Type B pancreatic cell (in vitro differentiated cells): ENCODE measurements at regions not wholly inside any gene's neighbourhood (a gene's known extent, or its start where the extent isn't known, plus 50 kb on each side); places are given as distances from the start of the nearest gene placed in this dataset.
A peak's percentile ranks its signal among the peaks of the same experiment; 100 is the strongest.

ENCODE experiments used
- DNase-seq: peaks from one replicate; pipeline ENCODE4 v3.0.0; 2021; ENCODE audit warnings: mixed read lengths; ENCODE audit not compliant: unreplicated experiment; ENCODE audit errors: extremely low spot score
- H3K27ac Mint-ChIP-seq: 2 replicates; pipeline ENCODE4 v1.8.0; 2021; ENCODE audit warnings: mild to moderate bottlenecking, mixed read lengths
- H3K27me3 Mint-ChIP-seq: 2 replicates; pipeline ENCODE4 v1.8.0; 2021; ENCODE audit warnings: mixed read lengths
- H3K36me3 Mint-ChIP-seq: 2 replicates; pipeline ENCODE4 v1.8.0; 2021; ENCODE audit warnings: mixed read lengths
- H3K4me1 Mint-ChIP-seq: one replicate; pipeline ENCODE4 v1.8.0; 2021; ENCODE audit warnings: mixed read lengths; ENCODE audit not compliant: unreplicated experiment
- H3K4me3 Mint-ChIP-seq: 2 replicates; pipeline ENCODE4 v1.8.0; 2021; ENCODE audit warnings: mild to moderate bottlenecking, mixed read lengths
- H3K9me3 Mint-ChIP-seq: 2 replicates; pipeline ENCODE4 v1.8.0; 2021; ENCODE audit warnings: mixed read lengths
- CTCF ChIP-seq: fragments of 200-600 bp; sonication (generic); conservative IDR thresholded peaks from 2 replicates; pipeline ENCODE4 v1.5.0; 2021; ENCODE audit warnings: antibody characterized with exemption, mild to moderate bottlenecking

- no peak overlapping the region for H3K27ac Mint-ChIP-seq
- H3K9me3 Mint-ChIP-seq: no peaks in the 10 kb centered on the region
- H3K27me3 Mint-ChIP-seq: no peaks in the 10 kb centered on the region
- peaks cover 14% of the 10 kb centered on the region for H3K4me1 Mint-ChIP-seq
- DNase-seq: no peak
- no peak for TF ChIP-seq CTCF
- no peak overlapping the region for H3K4me3 Mint-ChIP-seq
- H3K36me3 Mint-ChIP-seq: no peaks in the 10 kb centered on the region
Measured at GRCh38 chr20:60803335-60804055, 448.6 kb upstream of the CDH4 start.

- peaks cover 14% of the 10 kb centered on the region for H3K4me1 Mint-ChIP-seq
- peak overlapping the region; percentile 79 for H3K4me3 Mint-ChIP-seq
Measured at GRCh38 chr20:60804240-60804917, 447.7 kb upstream of the CDH4 start.

GRCh38 chr20:60804918-60805630 is 447.0 kb upstream of the CDH4 start:
- H3K27ac Mint-ChIP-seq: peak overlapping the region; percentile 73
- H3K4me1 Mint-ChIP-seq: peaks cover 14% of the 10 kb centered on the region
- H3K4me3 Mint-ChIP-seq: peak overlapping the region; percentile 79
- H3K36me3 Mint-ChIP-seq: no peaks in the 10 kb centered on the region
- H3K9me3 Mint-ChIP-seq: no peaks in the 10 kb centered on the region
- DNase-seq: no peak
- H3K27me3 Mint-ChIP-seq: no peaks in the 10 kb centered on the region
- TF ChIP-seq CTCF: no peak

More at GRCh38 chr20:60804240-60804917, 447.7 kb upstream of the CDH4 start:
- TF ChIP-seq CTCF: no peak
- Mint-ChIP-seq H3K9me3 (no peaks in the 10 kb centered on the region), H3K27ac (peak overlapping the region; percentile 73), H3K27me3 (no peaks in the 10 kb centered on the region), H3K36me3 (no peaks in the 10 kb centered on the region)
- no peak for DNase-seq

- TF ChIP-seq CTCF: no peak
- no peak for DNase-seq
- Mint-ChIP-seq H3K27me3 (peaks cover 6% of the 10 kb centered on the region), H3K4me3 (no peak overlapping the region), H3K36me3 (no peaks in the 10 kb centered on the region), H3K4me1 (peaks cover 14% of the 10 kb centered on the region), H3K27ac (no peak overlapping the region), H3K9me3 (peaks cover 6% of the 10 kb centered on the region)
Measured at GRCh38 chr20:60806354-60806753, 445.7 kb upstream of the CDH4 start.

- H3K36me3 Mint-ChIP-seq: no peaks in the 10 kb centered on the region
- H3K27ac Mint-ChIP-seq: no peak overlapping the region
- peaks cover 10% of the 10 kb centered on the region for H3K27me3 Mint-ChIP-seq
- no peak for DNase-seq
- H3K9me3 Mint-ChIP-seq: peaks cover 8% of the 10 kb centered on the region
- TF ChIP-seq CTCF: no peak
- no peak overlapping the region for H3K4me3 Mint-ChIP-seq
- H3K4me1 Mint-ChIP-seq: peaks cover 14% of the 10 kb centered on the region
Measured at GRCh38 chr20:60806824-60807223, 445.2 kb upstream of the CDH4 start.
